Activated CD8-positive, alpha-beta T cell treated with anti-CD3 and anti-CD28 coated beads for 36 hours (primary cell): ENCODE measurements at regions not wholly inside any gene's neighbourhood (a gene's known extent, or its start where the extent isn't known, plus 50 kb on each side); places are given as distances from the start of the nearest gene placed in this dataset.

Experiments used
- ATAC-seq: fragments of 200-7000 bp; cut with Tn5 transposase; one replicate; pipeline ENCODE4 v1.10.0; 2021; ENCODE audit warnings: mild to moderate bottlenecking, moderate library complexity
- CTCF ChIA-PET: fragments of 350-600 bp; sonication (Branson Sonifier 250); formaldehyde crosslinking; loops from one replicate; lab custom pipeline; 2021; ENCODE audit warnings: antibody characterized with exemption; lab: Charles Lee
- POLR2A ChIA-PET: fragments of 350-600 bp; sonication (Branson Sonifier 250); formaldehyde crosslinking; loops from one replicate; lab custom pipeline; 2021; ENCODE audit warnings: antibody characterized with exemption; lab: Charles Lee
- DNase-seq: peaks from one replicate; pipeline ENCODE4 v3.0.0-alpha.2; 2020
- H3K27ac Mint-ChIP-seq: one replicate; pipeline ENCODE4 v1.8.0; 2021; ENCODE audit warnings: mild to moderate bottlenecking, mixed read lengths
- H3K27me3 Mint-ChIP-seq: one replicate; pipeline ENCODE4 v1.8.0; 2021; ENCODE audit warnings: mixed read lengths
- H3K36me3 Mint-ChIP-seq: one replicate; pipeline ENCODE4 v1.8.0; 2021; ENCODE audit warnings: low read depth, mixed read lengths
- H3K4me1 Mint-ChIP-seq: one replicate; pipeline ENCODE4 v1.8.0; 2021; ENCODE audit warnings: low read depth, mixed read lengths
- H3K4me3 Mint-ChIP-seq: one replicate; pipeline ENCODE4 v1.8.0; 2021; ENCODE audit warnings: mild to moderate bottlenecking, moderate library complexity, mixed read lengths
- H3K9me3 Mint-ChIP-seq: one replicate; pipeline ENCODE4 v1.8.0; 2021; ENCODE audit warnings: mixed read lengths
- intact Hi-C: fragments of 100-400 bp; cut with micrococcal nuclease; formaldehyde crosslinking; loops from one replicate; pipeline ENCODE4 v1.10.0; 2022
- TF ChIP-seq, protein P1 (sequence below): fragments of 200-600 bp; IDR thresholded peaks from one replicate; pipeline ENCODE4 v1.8.0; 2022; ENCODE audit warnings: antibody characterized with exemption, mild to moderate bottlenecking

DNA sequence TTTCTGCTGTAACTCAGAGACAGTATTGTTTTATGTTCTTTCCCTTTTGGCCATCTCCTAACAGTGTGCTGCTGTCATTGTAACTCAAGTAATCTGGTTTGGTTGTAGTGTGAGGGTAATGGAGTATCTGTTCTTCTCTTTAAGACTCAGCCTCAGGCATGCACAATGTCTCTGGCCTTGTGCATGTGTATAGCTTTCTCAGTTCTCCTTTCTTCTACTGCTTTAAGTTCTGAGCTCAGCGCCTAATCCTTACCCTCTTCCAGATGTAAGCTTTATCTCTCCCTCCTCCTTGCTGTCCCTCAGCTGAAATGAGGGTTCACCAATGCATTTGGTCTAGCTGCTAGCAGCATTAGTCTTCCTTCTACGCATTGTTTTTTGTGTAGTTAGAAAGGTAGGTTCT lies 1420.4 kb upstream of the PRMT6 start:
- POLR2A ChIA-PET: no interaction called here
- Mint-ChIP-seq H3K9me3 (peaks cover 17% of the 10 kb centered on the region), H3K4me3 (no peak overlapping the region), H3K36me3 (no peaks in the 10 kb centered on the region), H3K27me3 (no peaks in the 10 kb centered on the region), H3K4me1 (no peaks in the 10 kb centered on the region), H3K27ac (no peak overlapping the region)
- DNase-seq (no peak), ATAC-seq (no peak)
- TF ChIP-seq, protein P1, sequence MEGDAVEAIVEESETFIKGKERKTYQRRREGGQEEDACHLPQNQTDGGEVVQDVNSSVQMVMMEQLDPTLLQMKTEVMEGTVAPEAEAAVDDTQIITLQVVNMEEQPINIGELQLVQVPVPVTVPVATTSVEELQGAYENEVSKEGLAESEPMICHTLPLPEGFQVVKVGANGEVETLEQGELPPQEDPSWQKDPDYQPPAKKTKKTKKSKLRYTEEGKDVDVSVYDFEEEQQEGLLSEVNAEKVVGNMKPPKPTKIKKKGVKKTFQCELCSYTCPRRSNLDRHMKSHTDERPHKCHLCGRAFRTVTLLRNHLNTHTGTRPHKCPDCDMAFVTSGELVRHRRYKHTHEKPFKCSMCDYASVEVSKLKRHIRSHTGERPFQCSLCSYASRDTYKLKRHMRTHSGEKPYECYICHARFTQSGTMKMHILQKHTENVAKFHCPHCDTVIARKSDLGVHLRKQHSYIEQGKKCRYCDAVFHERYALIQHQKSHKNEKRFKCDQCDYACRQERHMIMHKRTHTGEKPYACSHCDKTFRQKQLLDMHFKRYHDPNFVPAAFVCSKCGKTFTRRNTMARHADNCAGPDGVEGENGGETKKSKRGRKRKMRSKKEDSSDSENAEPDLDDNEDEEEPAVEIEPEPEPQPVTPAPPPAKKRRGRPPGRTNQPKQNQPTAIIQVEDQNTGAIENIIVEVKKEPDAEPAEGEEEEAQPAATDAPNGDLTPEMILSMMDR: no peak
- intact Hi-C loops: no loop called here
- CTCF ChIA-PET: no interaction called here

DNA sequence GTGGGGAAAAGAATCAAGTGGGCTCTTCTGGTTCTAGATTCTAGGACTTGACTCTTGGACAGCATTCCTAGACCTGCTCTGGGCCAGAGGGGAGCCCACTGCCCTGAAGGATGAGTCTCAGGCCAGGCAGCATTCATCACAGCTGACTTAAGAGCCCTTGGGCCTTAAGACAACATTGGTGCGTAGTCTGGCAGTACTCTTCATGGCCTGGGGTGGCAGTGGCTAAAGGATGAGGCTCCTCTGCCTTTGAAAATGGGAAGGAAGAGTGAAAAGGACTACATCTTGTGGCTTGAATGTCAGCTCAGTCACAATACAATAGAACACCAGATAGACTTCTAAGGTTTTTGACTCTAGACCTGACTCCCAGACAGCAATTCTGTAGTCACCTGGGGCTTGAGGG lies 1415.1 kb upstream of the PRMT6 start:
- DNase-seq (no peak), ATAC-seq (no peak)
- intact Hi-C loops: no loop called here
- no peaks in the 10 kb centered on the region for H3K27me3 Mint-ChIP-seq
- H3K27ac Mint-ChIP-seq: no peak overlapping the region
- TF ChIP-seq, protein P1: no peak
- no peak overlapping the region for H3K4me3 Mint-ChIP-seq
- no peaks in the 10 kb centered on the region for H3K4me1 Mint-ChIP-seq
- no peaks in the 10 kb centered on the region for H3K36me3 Mint-ChIP-seq
- CTCF ChIA-PET: no interaction called here
- POLR2A ChIA-PET: no interaction called here
- H3K9me3 Mint-ChIP-seq: peaks cover 17% of the 10 kb centered on the region

DNA sequence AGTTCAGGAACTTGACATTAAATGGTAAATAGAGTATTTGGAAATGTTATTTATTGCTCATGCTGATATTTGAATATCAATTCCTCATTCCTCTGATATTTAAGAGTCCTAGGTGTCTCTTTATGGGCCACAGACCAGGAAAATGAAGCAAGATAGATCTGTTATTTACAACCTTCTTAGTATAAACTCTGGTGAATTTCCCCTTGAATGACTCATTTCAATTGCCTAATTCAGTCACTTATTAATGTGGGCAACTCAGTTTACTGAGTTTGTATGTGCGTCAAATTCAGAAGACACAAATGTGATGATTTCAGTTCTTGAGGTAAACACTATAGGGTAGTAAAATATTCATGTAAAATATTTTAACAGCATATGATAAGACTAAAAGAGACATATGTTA lies 1404.4 kb upstream of the PRMT6 start:
- no peak overlapping the region for H3K27ac Mint-ChIP-seq
- H3K27me3 Mint-ChIP-seq: no peaks in the 10 kb centered on the region
- TF ChIP-seq, protein P1: no peak
- peaks cover 14% of the 10 kb centered on the region for H3K9me3 Mint-ChIP-seq
- H3K4me1 Mint-ChIP-seq: no peaks in the 10 kb centered on the region
- DNase-seq (no peak), ATAC-seq (no peak)
- no peak overlapping the region for H3K4me3 Mint-ChIP-seq
- H3K36me3 Mint-ChIP-seq: no peaks in the 10 kb centered on the region
- ChIA-PET CTCF (no interaction called here), POLR2A (no interaction called here)
- intact Hi-C loops: no loop called here

DNA sequence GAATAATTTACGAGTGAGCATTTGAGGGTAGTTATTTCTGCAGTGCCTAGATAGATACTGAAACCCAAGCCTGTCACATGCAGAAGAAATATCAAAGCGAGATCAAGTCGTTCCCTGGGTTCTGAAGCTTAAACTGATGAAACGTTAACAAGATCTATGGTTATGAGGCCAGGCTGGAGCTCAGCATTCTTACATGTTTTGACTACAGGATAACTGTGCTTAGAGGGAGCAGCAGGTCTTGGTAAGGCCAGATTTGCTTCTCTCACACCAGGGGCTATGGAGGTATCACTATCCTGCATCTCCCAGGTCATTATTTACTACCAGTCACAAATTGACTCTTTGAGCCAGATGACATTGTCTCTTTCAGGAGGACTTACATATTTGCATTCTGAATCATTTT lies 1401.4 kb upstream of the PRMT6 start:
- H3K27me3 Mint-ChIP-seq: no peaks in the 10 kb centered on the region
- TF ChIP-seq, protein P1: no peak
- ChIA-PET CTCF (no interaction called here), POLR2A (no interaction called here)
- H3K27ac Mint-ChIP-seq: no peak overlapping the region
- no peak overlapping the region for H3K4me3 Mint-ChIP-seq
- no peaks in the 10 kb centered on the region for H3K36me3 Mint-ChIP-seq
- intact Hi-C loops: no loop called here
- peaks cover 11% of the 10 kb centered on the region for H3K9me3 Mint-ChIP-seq
- H3K4me1 Mint-ChIP-seq: no peaks in the 10 kb centered on the region
- no peak for ATAC-seq
- DNase-seq: no peak

DNA sequence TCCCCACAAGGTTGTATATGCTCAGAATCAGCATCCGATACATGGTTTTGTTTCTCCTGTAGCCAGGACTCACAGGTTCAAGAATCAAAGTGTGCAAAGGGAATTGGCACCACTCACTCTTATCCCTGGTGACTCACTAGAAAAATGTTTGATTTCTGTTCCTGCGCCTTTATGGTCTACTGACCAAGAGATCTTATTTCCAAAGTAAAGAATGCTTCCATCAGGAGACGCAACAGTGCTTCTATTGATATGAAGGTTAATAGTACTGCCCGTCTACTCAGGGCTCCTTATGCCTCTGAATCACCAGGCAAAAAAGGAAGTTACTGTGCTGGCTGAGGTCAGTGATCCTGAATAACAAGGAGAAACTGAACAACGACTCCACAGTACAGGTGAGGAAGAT lies 1392.0 kb upstream of the PRMT6 start:
- POLR2A ChIA-PET: no interaction called here
- H3K4me1 Mint-ChIP-seq: no peaks in the 10 kb centered on the region
- intact Hi-C loops: no loop called here

More for the DNA sequence above, 1392.0 kb upstream of the PRMT6 start:
- no peak for ATAC-seq
- TF ChIP-seq, protein P1: no peak
- H3K27me3 Mint-ChIP-seq: no peaks in the 10 kb centered on the region
- no peak overlapping the region for H3K4me3 Mint-ChIP-seq
- H3K27ac Mint-ChIP-seq: no peak overlapping the region
- DNase-seq: no peak
- H3K9me3 Mint-ChIP-seq: peaks cover 11% of the 10 kb centered on the region
- CTCF ChIA-PET: no interaction called here
- H3K36me3 Mint-ChIP-seq: no peaks in the 10 kb centered on the region
